GM21737 (cell line): ENCODE measurements at regions not wholly inside any gene's neighbourhood (a gene's known extent, or its start where the extent isn't known, plus 50 kb on each side); places are given as distances from the start of the nearest gene placed in this dataset.
"Not testable (repeated sequence)": the region's sequence is repeated elsewhere in the genome, so short reads cannot be mapped to it uniquely, and the experiment has no call there.

Experiments used
- ATAC-seq: cut with Tn5 transposase; IDR thresholded peaks from one replicate; pipeline ENCODE4 v1.9.1; 2021; ENCODE audit warnings: mild to moderate bottlenecking, moderate library complexity; ENCODE audit not compliant: unreplicated experiment

GRCh38 chr4:104890598-104891275 lies 255.9 kb upstream of the TET2 start:
- no peak for ATAC-seq

- ATAC-seq, result no peak
Measured at GRCh38 chr4:104896660-104897645, 249.7 kb upstream of the TET2 start.

GRCh38 chr4:104899863-104900262 lies 246.8 kb upstream of the TET2 start:
- no peak for ATAC-seq

GRCh38 chr4:104901438-104901837 lies 245.2 kb upstream of the TET2 start:
- no peak for ATAC-seq

GRCh38 chr4:104901961-104902605 lies 244.6 kb upstream of the TET2 start:
- no peak for ATAC-seq

GRCh38 chr4:104905065-104905464 lies 241.6 kb upstream of the TET2 start:
- ATAC-seq, result no peak

GRCh38 chr4:104905546-104905945 lies 241.1 kb upstream of the TET2 start:
- no peak for ATAC-seq

GRCh38 chr4:104906276-104906675 lies 240.4 kb upstream of the TET2 start:
- ATAC-seq, result no peak

- no peak for ATAC-seq
Measured at GRCh38 chr4:104907074-104907649, 239.5 kb upstream of the TET2 start.

- no peak for ATAC-seq
Measured at GRCh38 chr4:104907991-104908390, 238.7 kb upstream of the TET2 start.

- no peak for ATAC-seq
Measured at GRCh38 chr4:104909376-104909775, 237.3 kb upstream of the TET2 start.

- ATAC-seq, result no peak
Measured at GRCh38 chr4:104912518-104912917, 234.2 kb upstream of the TET2 start.

- ATAC-seq, result no peak
Measured at GRCh38 chr4:104915373-104915772, 231.3 kb upstream of the TET2 start.

- no peak for ATAC-seq
Measured at GRCh38 chr4:104915864-104916263, 230.8 kb upstream of the TET2 start.

GRCh38 chr4:104919406-104919805 lies 227.3 kb upstream of the TET2 start:
- ATAC-seq, result no peak

- ATAC-seq, result no peak
Measured at GRCh38 chr4:104930298-104930697, 216.4 kb upstream of the TET2 start.

GRCh38 chr4:104930745-104931736 lies 215.6 kb upstream of the TET2 start:
- ATAC-seq, result not testable (repeated sequence)

GRCh38 chr4:104938624-104939023 lies 208.1 kb upstream of the TET2 start:
- ATAC-seq, result no peak

- no peak for ATAC-seq
Measured at GRCh38 chr4:104940927-104941326, 205.7 kb upstream of the TET2 start.

- no peak for ATAC-seq
Measured at GRCh38 chr4:104941661-104942062, 205.0 kb upstream of the TET2 start.
